ENCODE measurements at regions not wholly inside any gene's neighbourhood (a gene's known extent, or its start where the extent isn't known, plus 50 kb on each side); places are given as distances from the start of the nearest gene placed in this dataset.
"Not testable (repeated sequence)": the region's sequence is repeated elsewhere in the genome, so short reads cannot be mapped to it uniquely, and the experiment has no call there.

- DNase-seq, result no peak
Measured at GRCh38 chr3:194028434-194029004, 107.4 kb upstream of the HES1 start.

GRCh38 chr3:194029846-194030245 is 106.1 kb upstream of the HES1 start:
- DNase-seq, result no peak

GRCh38 chr3:194030372-194030771 is 105.6 kb upstream of the HES1 start:
- DNase-seq, result no peak

DNA sequence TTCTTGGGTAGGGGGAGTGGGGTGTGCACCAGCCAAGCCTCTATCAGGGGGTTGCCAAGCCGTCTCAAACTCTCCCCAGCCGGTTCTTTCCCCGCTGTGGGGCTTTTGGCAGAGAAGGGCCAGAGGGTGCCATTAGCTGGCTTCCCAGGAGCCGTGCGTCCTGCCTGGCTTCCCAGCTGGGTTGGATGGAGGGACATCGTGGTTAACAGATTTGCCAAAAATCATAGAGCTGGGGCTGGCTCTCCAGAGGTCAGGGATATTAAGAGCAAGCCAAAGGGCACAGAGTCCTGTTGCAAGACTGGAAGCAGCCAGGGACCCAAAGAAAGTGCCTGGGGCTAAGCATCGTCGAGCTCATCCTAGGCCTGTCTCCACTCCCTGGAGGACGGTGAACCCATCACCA is 104.6 kb upstream of the HES1 start:
- no peak for DNase-seq

DNA sequence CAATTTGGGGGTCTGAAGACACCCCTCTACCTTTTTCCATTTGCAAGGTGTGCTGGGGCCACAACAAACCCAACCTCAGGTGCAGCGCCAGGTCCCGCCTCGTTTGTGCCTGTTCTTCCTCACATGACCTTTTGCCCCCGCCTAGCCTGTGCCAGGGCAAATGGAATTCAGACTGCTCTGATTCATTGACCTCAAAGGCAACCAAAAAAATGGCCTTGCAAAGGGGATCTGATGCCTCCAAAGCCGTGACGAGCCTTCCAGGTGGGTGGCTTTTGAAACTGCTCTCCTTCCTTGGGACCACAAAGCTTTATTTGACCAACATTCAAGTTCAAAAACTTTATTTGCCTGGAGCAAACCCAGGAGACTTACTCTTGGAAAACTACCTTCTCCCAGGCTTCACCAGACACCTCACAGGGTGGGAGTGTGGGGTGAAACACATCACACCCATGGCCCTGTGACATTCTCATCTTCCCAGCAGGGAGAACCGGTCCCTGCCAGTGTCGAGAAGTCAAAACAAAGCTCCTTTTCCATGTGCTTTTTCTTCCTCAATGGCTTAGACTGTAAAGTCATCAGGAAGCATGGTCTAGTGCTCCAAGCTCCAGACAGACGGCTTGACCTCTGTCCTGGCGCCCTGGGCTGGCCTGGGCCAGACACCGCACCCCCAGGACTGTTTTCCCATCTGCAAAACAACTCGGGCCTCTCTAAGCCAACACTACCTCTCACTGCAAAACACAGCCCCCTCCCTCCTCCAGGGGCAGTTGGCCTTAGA is 103.9 kb upstream of the HES1 start:
- DNase-seq, result no peak

GRCh38 chr3:194032828-194033435 is 103.0 kb upstream of the HES1 start:
- DNase-seq, result peak in 1 of 2 donors; percentile 42

- DNase-seq, result no peak
Measured at GRCh38 chr3:194034346-194035336, 101.3 kb upstream of the HES1 start.

GRCh38 chr3:194035406-194036138 is 100.4 kb upstream of the HES1 start:
- no peak for DNase-seq

DNA sequence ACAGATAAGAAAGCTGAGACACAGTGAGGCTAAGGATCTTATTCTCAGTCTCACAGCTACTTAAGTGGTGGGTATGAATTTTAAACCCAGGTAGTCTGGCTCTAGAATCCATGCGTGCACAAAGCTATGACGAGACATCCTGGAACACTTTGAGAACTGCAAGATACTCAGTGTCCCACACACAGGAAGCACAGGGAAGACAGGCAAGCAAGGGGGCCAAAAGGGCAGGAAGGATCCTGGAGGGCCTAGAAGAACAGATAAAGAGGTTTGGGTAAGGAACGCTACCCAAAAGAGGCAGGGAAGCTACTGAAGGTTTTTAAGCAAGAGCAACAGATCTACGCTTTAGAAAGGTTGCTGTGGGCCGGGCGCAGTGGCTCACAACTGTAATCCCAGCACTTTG is 99.1 kb upstream of the HES1 start:
- DNase-seq, result no peak

GRCh38 chr3:194038346-194038745 is 97.6 kb upstream of the HES1 start:
- not testable (repeated sequence) for DNase-seq

GRCh38 chr3:194038960-194039359 is 97.0 kb upstream of the HES1 start:
- DNase-seq, result no peak

- DNase-seq, result no peak
Measured at GRCh38 chr3:194040516-194041273, 95.3 kb upstream of the HES1 start.

GRCh38 chr3:194042927-194043326 is 93.0 kb upstream of the HES1 start:
- DNase-seq, result no peak

GRCh38 chr3:194043516-194043915 is 92.4 kb upstream of the HES1 start:
- DNase-seq, result no peak

GRCh38 chr3:194045289-194045688 is 90.7 kb upstream of the HES1 start:
- DNase-seq, result no peak

DNA sequence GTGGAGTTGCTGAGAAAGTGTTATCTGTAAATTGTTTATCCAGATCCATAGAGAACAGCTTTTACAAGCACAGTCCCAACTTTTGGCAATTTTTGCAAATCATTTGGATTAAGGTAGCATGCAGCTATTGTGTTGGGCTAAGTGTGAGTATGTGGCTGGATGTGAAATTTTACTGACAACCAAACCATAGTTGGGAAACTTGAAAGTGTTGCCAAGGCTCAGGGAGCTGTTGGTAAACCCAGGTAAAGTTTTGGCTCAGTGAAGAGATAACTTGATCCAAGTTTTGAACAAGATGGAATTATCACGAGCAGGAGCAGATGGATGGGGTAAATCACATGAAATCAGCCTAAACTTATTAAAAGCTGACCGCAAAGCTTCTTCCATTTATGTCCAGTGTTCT is 90.0 kb upstream of the HES1 start:
- no peak for DNase-seq

GRCh38 chr3:194046531-194046930 is 89.4 kb upstream of the HES1 start:
- DNase-seq, result no peak

DNA sequence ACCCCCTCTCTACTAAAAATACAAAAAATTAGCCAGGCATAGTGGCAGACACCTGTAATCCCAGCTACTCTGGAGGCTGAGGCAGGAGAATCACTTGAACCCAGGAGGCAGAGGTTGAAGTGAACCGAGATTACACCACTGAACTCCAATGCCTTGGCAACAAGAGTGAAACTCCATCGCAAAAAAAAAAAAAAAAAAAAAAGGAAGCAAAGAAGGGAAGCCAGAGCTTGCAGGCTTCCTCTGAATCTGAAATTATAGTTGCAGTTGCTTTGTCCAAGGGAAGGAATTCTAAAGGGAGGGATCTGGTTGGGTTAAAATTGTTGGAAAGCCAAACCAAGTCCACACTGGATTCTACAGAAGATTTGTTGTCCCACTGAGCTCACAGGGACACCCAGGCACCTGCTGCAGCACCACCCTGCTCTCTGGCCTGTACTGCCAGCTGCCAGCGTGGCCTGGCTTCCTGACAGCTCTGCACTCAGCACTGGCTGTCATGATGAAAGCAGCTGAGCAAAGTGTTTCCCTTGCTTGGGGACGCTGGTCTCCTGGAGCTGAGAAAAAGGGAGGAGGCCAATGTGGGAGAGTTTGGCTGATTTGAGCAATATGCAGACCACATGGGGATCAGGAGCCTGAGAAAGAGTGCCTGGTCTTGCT is 88.8 kb upstream of the HES1 start:
- peak in 1 of 2 donors; percentile 12 for DNase-seq

DNA sequence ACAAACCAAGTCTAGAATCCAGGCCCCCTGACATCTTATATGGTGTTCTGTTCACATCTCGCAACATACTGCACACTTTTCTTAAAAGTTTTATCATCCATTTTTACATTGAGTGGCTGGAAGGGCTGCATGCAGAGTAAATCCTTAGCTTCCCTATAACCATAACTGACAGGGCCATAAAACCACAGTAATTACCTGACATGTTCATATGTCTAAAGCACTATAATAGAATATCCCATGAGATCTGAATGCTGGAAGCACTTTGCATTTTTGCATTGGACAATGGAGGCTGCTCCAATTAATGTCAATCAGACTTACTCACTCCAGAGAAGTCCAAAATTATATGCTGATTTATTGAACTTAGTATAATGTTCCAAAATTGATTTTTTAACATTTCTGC is 86.6 kb upstream of the HES1 start:
- DNase-seq, result no peak

DNA sequence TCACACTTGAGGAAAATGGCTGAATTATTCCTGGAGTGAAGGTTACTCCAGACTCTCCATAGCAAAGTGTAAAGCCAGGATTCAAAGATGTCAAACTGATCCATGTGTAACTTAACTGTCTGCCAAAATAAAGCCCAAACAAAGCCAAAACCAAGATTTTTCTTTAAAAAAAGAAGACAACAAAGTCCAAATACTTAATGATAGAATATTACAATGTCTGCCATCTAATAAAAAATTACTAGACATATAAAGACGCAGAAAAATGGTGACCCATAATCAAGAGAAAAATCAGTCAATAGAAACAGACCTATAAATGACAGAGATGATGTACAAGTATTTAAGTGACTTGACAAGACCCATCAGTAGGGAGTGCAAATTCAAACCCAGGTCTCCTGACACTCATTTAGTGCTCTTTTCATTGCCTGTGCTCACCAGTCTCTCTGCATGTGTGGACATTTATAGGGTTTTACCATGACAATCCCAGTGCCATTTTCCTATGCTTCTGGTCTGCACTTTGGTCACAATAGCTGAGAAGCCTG is 85.1 kb upstream of the HES1 start:
- DNase-seq, result no peak

Measured in CD4-positive, alpha-beta T cell treated with Interleukin-1 beta for 1 hour (primary cell).